Activated naive CD8-positive, alpha-beta T cell treated with anti-CD3 and anti-CD28 coated beads, Interleukin-2, amount 50 U/mL, for 24 hours (primary cell): ENCODE measurements at regions not wholly inside any gene's neighbourhood (a gene's known extent, or its start where the extent isn't known, plus 50 kb on each side); places are given as distances from the start of the nearest gene placed in this dataset.
"Not testable (repeated sequence)": the region's sequence is repeated elsewhere in the genome, so short reads cannot be mapped to it uniquely, and the experiment has no call there.

Source experiments
- ATAC-seq: fragments of 150-1000 bp; cut with Tn5 transposase; one replicate; pipeline ENCODE4 v1.10.0; 2021
- DNase-seq: peaks from one replicate; pipeline ENCODE4 v3.0.0; 2021
- H3K27ac Mint-ChIP-seq: one replicate; pipeline ENCODE4 v1.8.0; 2021; ENCODE audit warnings: mild to moderate bottlenecking, mixed read lengths
- H3K27me3 Mint-ChIP-seq: one replicate; pipeline ENCODE4 v1.8.0; 2021; ENCODE audit warnings: mixed read lengths
- H3K36me3 Mint-ChIP-seq: one replicate; pipeline ENCODE4 v1.8.0; 2021; ENCODE audit warnings: low read depth, mixed read lengths
- H3K4me1 Mint-ChIP-seq: one replicate; pipeline ENCODE4 v1.8.0; 2021; ENCODE audit warnings: mixed read lengths
- H3K4me3 Mint-ChIP-seq: one replicate; pipeline ENCODE4 v1.8.0; 2021; ENCODE audit warnings: mild to moderate bottlenecking, moderate library complexity, mixed read lengths
- H3K9me3 Mint-ChIP-seq: one replicate; pipeline ENCODE4 v1.8.0; 2021; ENCODE audit warnings: mixed read lengths

GRCh38 chr3:152151877-152152765 lies 116.6 kb upstream of the MBNL1 start:
- not testable (repeated sequence) for DNase-seq, H3K27me3 Mint-ChIP-seq, H3K4me3 Mint-ChIP-seq, H3K36me3 Mint-ChIP-seq, H3K9me3 Mint-ChIP-seq, ATAC-seq, H3K27ac Mint-ChIP-seq
- peaks cover 16% of the 10 kb centered on the region for H3K4me1 Mint-ChIP-seq

GRCh38 chr3:152153115-152153514 lies 115.6 kb upstream of the MBNL1 start:
- H3K4me3 Mint-ChIP-seq, H3K27ac Mint-ChIP-seq, DNase-seq, H3K36me3 Mint-ChIP-seq, ATAC-seq, H3K4me1 Mint-ChIP-seq, H3K27me3 Mint-ChIP-seq, H3K9me3 Mint-ChIP-seq: not testable (repeated sequence)

- DNase-seq: no peak
- H3K4me1 Mint-ChIP-seq: peaks cover 9% of the 10 kb centered on the region
Observed at GRCh38 chr3:152155246-152156020, 113.3 kb upstream of the MBNL1 start.

GRCh38 chr3:152156880-152157279 lies 111.8 kb upstream of the MBNL1 start:
- H3K4me3 Mint-ChIP-seq: no peak overlapping the region
- ATAC-seq (no peak), DNase-seq (no peak)
- no peak overlapping the region for H3K27ac Mint-ChIP-seq
- H3K9me3 Mint-ChIP-seq: no peaks in the 10 kb centered on the region
- no peaks in the 10 kb centered on the region for H3K36me3 Mint-ChIP-seq
- no peaks in the 10 kb centered on the region for H3K27me3 Mint-ChIP-seq
- peaks cover 3% of the 10 kb centered on the region for H3K4me1 Mint-ChIP-seq

More at GRCh38 chr3:152155246-152156020, 113.3 kb upstream of the MBNL1 start:
- no peak overlapping the region for H3K4me3 Mint-ChIP-seq
- no peak for ATAC-seq
- H3K27ac Mint-ChIP-seq: no peak overlapping the region
- no peaks in the 10 kb centered on the region for H3K27me3 Mint-ChIP-seq
- H3K9me3 Mint-ChIP-seq: no peaks in the 10 kb centered on the region
- no peaks in the 10 kb centered on the region for H3K36me3 Mint-ChIP-seq

GRCh38 chr3:152157337-152157736 lies 111.4 kb upstream of the MBNL1 start:
- DNase-seq (no peak), ATAC-seq (no peak)
- Mint-ChIP-seq H3K4me1 (peaks cover 3% of the 10 kb centered on the region), H3K4me3 (no peak overlapping the region), H3K27ac (no peak overlapping the region), H3K9me3 (no peaks in the 10 kb centered on the region), H3K36me3 (no peaks in the 10 kb centered on the region), H3K27me3 (no peaks in the 10 kb centered on the region)

GRCh38 chr3:152159328-152159727 lies 109.4 kb upstream of the MBNL1 start:
- Mint-ChIP-seq H3K36me3 (peaks cover under 1% of the 10 kb centered on the region), H3K27me3 (no peaks in the 10 kb centered on the region), H3K9me3 (peaks cover under 1% of the 10 kb centered on the region), H3K4me3 (no peak overlapping the region), H3K27ac (no peak overlapping the region), H3K4me1 (peaks cover 3% of the 10 kb centered on the region)
- no peak for ATAC-seq
- DNase-seq: no peak

- DNase-seq (no peak), ATAC-seq (no peak)
- peaks cover 11% of the 10 kb centered on the region for H3K9me3 Mint-ChIP-seq
- no peak overlapping the region for H3K27ac Mint-ChIP-seq
- H3K27me3 Mint-ChIP-seq: no peaks in the 10 kb centered on the region
- H3K4me1 Mint-ChIP-seq: peaks cover 3% of the 10 kb centered on the region
- no peak overlapping the region for H3K4me3 Mint-ChIP-seq
- peaks cover 8% of the 10 kb centered on the region for H3K36me3 Mint-ChIP-seq
Observed at GRCh38 chr3:152160350-152161011, 108.2 kb upstream of the MBNL1 start.

GRCh38 chr3:152172460-152172859 lies 96.3 kb upstream of the MBNL1 start:
- ATAC-seq: no peak
- no peak for DNase-seq

GRCh38 chr3:152173627-152174026 lies 95.1 kb upstream of the MBNL1 start:
- Mint-ChIP-seq H3K36me3 (no peaks in the 10 kb centered on the region), H3K9me3 (peaks cover 12% of the 10 kb centered on the region), H3K27ac (no peak overlapping the region), H3K4me1 (peaks cover 8% of the 10 kb centered on the region), H3K4me3 (no peak overlapping the region), H3K27me3 (peaks cover 2% of the 10 kb centered on the region)
- no peak for DNase-seq
- ATAC-seq: no peak

More at GRCh38 chr3:152172460-152172859, 96.3 kb upstream of the MBNL1 start:
- Mint-ChIP-seq H3K4me3 (no peak overlapping the region), H3K4me1 (peaks cover under 1% of the 10 kb centered on the region), H3K27ac (no peak overlapping the region), H3K9me3 (peaks cover 12% of the 10 kb centered on the region), H3K36me3 (no peaks in the 10 kb centered on the region), H3K27me3 (peaks cover 2% of the 10 kb centered on the region)

- Mint-ChIP-seq H3K4me1 (peaks cover 17% of the 10 kb centered on the region), H3K27ac (no peak overlapping the region), H3K9me3 (peaks cover 12% of the 10 kb centered on the region), H3K4me3 (no peak overlapping the region), H3K36me3 (no peaks in the 10 kb centered on the region), H3K27me3 (peaks cover 2% of the 10 kb centered on the region)
- DNase-seq (no peak), ATAC-seq (no peak)
Observed at GRCh38 chr3:152174876-152175527, 93.7 kb upstream of the MBNL1 start.

GRCh38 chr3:152175528-152175889 lies 93.2 kb upstream of the MBNL1 start:
- Mint-ChIP-seq H3K27ac (no peak overlapping the region), H3K4me3 (no peak overlapping the region), H3K36me3 (no peaks in the 10 kb centered on the region), H3K27me3 (peaks cover 2% of the 10 kb centered on the region), H3K9me3 (peaks cover 12% of the 10 kb centered on the region), H3K4me1 (peaks cover 19% of the 10 kb centered on the region)
- no peak for DNase-seq
- no peak for ATAC-seq

- H3K9me3 Mint-ChIP-seq: peaks cover 8% of the 10 kb centered on the region
- H3K4me1 Mint-ChIP-seq: peaks cover 22% of the 10 kb centered on the region
- no peaks in the 10 kb centered on the region for H3K36me3 Mint-ChIP-seq
- H3K4me3 Mint-ChIP-seq: no peak overlapping the region
- ATAC-seq (no peak), DNase-seq (no peak)
- no peak overlapping the region for H3K27ac Mint-ChIP-seq
- H3K27me3 Mint-ChIP-seq: peaks cover 2% of the 10 kb centered on the region
Observed at GRCh38 chr3:152176241-152176640, 92.5 kb upstream of the MBNL1 start.

- Mint-ChIP-seq H3K27me3 (peaks cover 2% of the 10 kb centered on the region), H3K27ac (no peak overlapping the region), H3K4me1 (peaks cover 23% of the 10 kb centered on the region), H3K4me3 (no peak overlapping the region), H3K9me3 (peaks cover under 1% of the 10 kb centered on the region), H3K36me3 (no peaks in the 10 kb centered on the region)
- ATAC-seq: no peak
- no peak for DNase-seq
Observed at GRCh38 chr3:152176998-152177397, 91.7 kb upstream of the MBNL1 start.

GRCh38 chr3:152177757-152178156 lies 91.0 kb upstream of the MBNL1 start:
- Mint-ChIP-seq H3K36me3 (no peaks in the 10 kb centered on the region), H3K4me1 (peaks cover 31% of the 10 kb centered on the region), H3K9me3 (no peaks in the 10 kb centered on the region), H3K27me3 (peaks cover 2% of the 10 kb centered on the region), H3K27ac (no peak overlapping the region), H3K4me3 (no peak overlapping the region)
- DNase-seq (no peak), ATAC-seq (no peak)
